HL-60 (cell line): ENCODE measurements at regions not wholly inside any gene's neighbourhood (a gene's known extent, or its start where the extent isn't known, plus 50 kb on each side); places are given as distances from the start of the nearest gene placed in this dataset.

Source experiments
- CTCF ChIP-seq: IDR thresholded peaks from one replicate; pipeline ENCODE4 v1.5.1; 2011; ENCODE audit warnings: low read length, control low read depth, inconsistent platforms; ENCODE audit not compliant: insufficient read depth
- POLR2AphosphoS5 ChIP-seq: IDR thresholded peaks from 2 replicates; pipeline ENCODE4 v1.6.1; 2012; ENCODE audit warnings: low read depth

DNA sequence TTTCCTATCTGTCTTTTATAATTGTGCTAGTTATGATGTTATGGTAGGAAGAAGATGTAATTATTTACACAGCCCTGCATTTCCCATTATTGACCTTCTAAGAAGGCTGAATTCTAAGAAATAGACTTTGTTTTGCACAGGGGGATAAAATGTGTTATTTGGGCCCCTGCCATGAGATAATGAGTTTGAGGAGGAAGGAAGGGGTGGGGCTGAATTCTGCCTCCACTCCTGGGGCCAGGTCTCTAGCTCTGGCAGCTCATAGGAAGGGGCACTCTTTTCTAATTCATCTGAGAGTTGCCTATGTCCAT, 69.2 kb upstream of the GOLGA8B start:
- no peak for TF ChIP-seq POLR2AphosphoS5
- no peak for TF ChIP-seq CTCF
